ENCODE measurements at regions not wholly inside any gene's neighbourhood (a gene's known extent, or its start where the extent isn't known, plus 50 kb on each side); places are given as distances from the start of the nearest gene placed in this dataset.
"Not testable (repeated sequence)": the region's sequence is repeated elsewhere in the genome, so short reads cannot be mapped to it uniquely, and the experiment has no call there.

DNA sequence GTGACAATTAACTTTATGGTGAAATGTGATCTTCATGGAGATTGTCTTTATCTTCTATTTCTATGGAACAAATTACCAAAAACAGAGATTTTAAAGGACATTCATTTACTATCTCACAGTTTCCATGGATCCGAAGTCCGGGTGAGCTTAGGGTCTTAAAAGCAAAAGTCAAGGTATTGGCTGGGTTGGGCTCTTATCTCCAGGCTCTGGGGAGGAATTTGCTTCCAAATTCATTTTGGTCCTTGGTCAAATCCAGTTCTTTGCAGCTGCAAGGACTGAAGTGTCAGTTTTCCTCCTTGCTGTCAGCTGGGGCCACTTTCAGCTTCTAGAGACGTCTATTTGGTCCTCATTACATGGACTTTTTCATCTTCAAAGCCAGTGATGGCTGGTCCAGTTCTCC lies 395.8 kb upstream of the MAF start:
- Histone ChIP-seq H3K36me3 (ENCODE audit: insufficient read depth) (no peaks in the 10 kb centered on the region), H3K4me3 (ENCODE audit: low read depth, low read length) (no peak overlapping the region), H3K27ac (ENCODE audit: low read depth) (no peak overlapping the region), H3K4me1 (ENCODE audit: insufficient read depth) (no peaks in the 10 kb centered on the region)
- DNase-seq (ENCODE audit: extremely low spot score), result no peak
- 90% methylated on average over 3 of the region's 3 CpGs for WGBS

DNA sequence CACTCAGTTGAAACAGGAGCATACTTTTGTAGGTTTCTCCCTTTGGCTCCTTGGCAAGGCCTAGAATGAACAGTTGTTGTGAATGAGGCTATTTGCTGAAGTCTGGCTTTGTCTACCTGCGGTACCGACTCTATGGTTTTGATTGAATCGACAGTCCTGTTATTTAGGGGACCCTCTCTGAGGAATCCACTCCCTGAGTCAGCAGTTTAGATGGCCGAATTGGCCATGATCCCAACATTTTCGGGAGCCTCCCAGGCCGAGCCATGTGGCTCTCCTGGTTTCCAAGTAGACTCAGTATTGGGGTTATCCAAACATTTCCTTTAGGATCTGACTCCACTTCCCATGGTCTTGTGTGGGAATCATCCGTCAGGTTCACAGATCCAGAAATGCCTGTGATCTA lies 394.8 kb upstream of the MAF start:
- DNase-seq (ENCODE audit: extremely low spot score), result no peak
- Histone ChIP-seq H3K27ac (ENCODE audit: low read depth) (no peak overlapping the region), H3K36me3 (ENCODE audit: insufficient read depth) (no peaks in the 10 kb centered on the region), H3K4me3 (ENCODE audit: low read depth, low read length) (no peak overlapping the region), H3K4me1 (ENCODE audit: insufficient read depth) (no peaks in the 10 kb centered on the region)
- 97% methylated on average over 7 of the region's 7 CpGs for WGBS

DNA sequence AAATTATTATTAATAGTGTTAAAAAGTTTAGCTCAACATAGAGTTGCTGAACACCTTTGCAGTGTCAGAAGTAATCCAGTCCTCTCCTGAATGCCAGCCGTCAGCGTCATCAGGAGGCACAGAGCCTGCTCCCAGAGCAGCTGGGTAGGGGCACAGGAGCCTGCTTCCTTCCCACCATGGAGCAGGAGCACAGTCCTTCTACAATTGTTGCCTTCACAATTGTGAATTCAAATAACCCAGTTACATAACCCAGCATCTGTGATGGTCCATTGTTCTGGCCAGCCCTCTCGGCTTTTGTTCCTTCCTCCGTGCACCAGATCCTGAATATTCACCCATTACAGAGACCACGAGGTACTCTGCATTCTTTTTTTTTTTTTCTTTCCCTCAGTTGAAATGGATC lies 393.9 kb upstream of the MAF start:
- 75% methylated on average over 5 of the region's 5 CpGs for WGBS
- Histone ChIP-seq H3K4me3 (ENCODE audit: low read depth, low read length) (no peak overlapping the region), H3K36me3 (ENCODE audit: insufficient read depth) (no peaks in the 10 kb centered on the region), H3K27ac (ENCODE audit: low read depth) (no peak overlapping the region), H3K4me1 (ENCODE audit: insufficient read depth) (no peaks in the 10 kb centered on the region)
- DNase-seq (ENCODE audit: extremely low spot score), result no peak

DNA sequence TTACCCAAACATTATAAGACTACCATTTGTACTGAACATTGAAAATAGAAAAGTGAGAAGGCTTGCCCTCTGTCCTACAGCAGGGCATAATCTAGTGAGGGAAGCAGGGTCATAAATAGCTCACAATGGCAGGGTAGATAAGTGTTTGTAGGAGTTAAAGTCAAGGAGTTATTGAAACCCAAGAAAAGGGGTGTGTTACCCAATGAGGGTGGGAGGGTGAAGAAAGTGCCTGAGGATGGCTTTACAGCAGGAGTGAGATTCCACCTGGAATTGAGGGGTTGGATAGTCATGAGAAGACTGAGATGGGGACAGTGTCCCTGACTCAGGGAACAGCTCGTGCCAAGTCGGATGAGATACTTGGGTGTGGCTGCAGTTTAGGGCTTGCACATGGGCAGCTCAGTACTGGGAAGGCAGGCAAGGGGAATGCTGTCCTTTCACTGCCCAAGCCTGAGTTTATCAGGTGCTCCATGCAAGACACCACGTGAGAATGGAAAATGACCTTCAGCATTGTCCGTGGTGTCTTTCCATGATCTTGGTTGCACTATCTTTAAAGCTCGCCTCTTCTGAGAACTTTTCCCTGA lies 393.2 kb upstream of the MAF start:
- no peak overlapping the region for H3K4me3 ChIP-seq (ENCODE audit: low read depth, low read length)
- H3K27ac ChIP-seq (ENCODE audit: low read depth), result no peak overlapping the region
- DNase-seq (ENCODE audit: extremely low spot score), result no peak
- no peaks in the 10 kb centered on the region for H3K4me1 ChIP-seq (ENCODE audit: insufficient read depth)
- H3K36me3 ChIP-seq (ENCODE audit: insufficient read depth), result no peaks in the 10 kb centered on the region
- 92% methylated on average over 5 of the region's 5 CpGs for WGBS

DNA sequence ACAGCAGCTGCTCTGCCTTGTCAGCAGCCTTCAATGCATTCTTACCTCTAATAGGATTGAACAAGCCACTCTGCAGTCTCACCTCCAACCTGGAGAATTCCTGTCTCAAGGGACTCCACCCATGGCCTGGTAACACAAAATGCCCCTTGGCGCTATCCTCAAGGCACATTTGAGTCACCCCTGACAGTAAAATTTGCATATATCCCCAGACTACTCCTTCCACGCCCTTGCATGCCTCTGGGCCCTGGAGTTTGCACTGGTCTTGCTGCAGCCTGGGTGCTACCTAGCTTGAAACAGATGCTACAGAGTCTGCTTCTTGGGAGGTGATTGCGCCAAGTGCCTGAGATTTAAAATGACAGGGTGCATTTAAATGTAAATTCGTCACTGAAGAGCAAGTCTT lies 391.4 kb upstream of the MAF start:
- 97% methylated on average over 4 of the region's 4 CpGs for WGBS
- no peaks in the 10 kb centered on the region for H3K36me3 ChIP-seq (ENCODE audit: insufficient read depth)
- no peaks in the 10 kb centered on the region for H3K4me1 ChIP-seq (ENCODE audit: insufficient read depth)
- H3K4me3 ChIP-seq (ENCODE audit: low read depth, low read length), result no peak overlapping the region
- H3K27ac ChIP-seq (ENCODE audit: low read depth), result no peak overlapping the region
- no peak for DNase-seq (ENCODE audit: extremely low spot score)

DNA sequence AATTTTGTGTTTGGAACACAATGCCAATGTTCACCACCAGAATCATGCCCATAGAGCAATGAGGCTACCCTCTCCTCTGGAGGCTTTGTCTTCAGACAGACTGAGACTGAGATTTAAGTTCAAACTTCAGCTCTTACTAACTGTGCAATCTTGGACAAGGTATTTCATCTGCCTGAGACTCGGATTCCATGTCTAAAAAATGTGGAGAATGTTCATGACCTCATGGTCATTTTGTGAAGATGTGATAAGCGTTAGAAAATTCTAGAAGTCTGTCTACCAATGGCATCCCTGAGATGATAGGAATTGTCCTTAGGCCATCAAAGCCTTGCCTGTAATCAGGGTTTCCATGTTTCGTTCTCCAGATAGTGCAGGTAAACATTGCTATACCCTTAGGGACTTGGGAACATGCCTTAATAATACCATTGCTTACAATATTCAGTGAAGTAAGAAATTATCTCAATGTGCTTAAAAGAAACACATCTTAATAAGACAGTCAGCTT lies 388.2 kb upstream of the MAF start:
- Histone ChIP-seq H3K36me3 (ENCODE audit: insufficient read depth) (no peaks in the 10 kb centered on the region), H3K4me3 (ENCODE audit: low read depth, low read length) (no peak overlapping the region), H3K4me1 (ENCODE audit: insufficient read depth) (no peaks in the 10 kb centered on the region), H3K27ac (ENCODE audit: low read depth) (no peak overlapping the region)
- 75% methylated on average over 3 of the region's 3 CpGs for WGBS
- no peak for DNase-seq (ENCODE audit: extremely low spot score)

DNA sequence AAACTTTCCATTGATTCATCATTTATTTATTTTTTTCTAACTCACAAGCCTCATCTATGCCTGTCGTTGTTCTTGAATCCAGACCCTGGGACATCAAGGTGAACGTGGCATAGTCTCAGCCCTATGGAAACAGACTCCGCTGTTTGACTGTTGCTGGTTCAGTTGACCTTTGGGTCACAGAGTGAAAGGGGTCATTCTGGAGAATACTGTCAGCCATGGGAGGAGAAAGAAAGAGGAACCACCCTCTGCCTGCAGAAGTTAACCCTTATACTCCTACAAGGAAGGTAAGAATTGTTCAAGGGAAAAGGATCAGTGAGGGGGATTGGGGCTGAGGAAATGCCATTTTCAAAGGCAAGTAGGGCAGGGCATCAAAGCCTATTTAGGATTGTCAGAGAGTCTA lies 387.6 kb upstream of the MAF start:
- no peak overlapping the region for H3K4me3 ChIP-seq (ENCODE audit: low read depth, low read length)
- H3K4me1 ChIP-seq (ENCODE audit: insufficient read depth), result no peaks in the 10 kb centered on the region
- H3K27ac ChIP-seq (ENCODE audit: low read depth), result no peak overlapping the region
- 94% methylated on average over 3 of the region's 3 CpGs for WGBS
- DNase-seq (ENCODE audit: extremely low spot score), result no peak
- no peaks in the 10 kb centered on the region for H3K36me3 ChIP-seq (ENCODE audit: insufficient read depth)

DNA sequence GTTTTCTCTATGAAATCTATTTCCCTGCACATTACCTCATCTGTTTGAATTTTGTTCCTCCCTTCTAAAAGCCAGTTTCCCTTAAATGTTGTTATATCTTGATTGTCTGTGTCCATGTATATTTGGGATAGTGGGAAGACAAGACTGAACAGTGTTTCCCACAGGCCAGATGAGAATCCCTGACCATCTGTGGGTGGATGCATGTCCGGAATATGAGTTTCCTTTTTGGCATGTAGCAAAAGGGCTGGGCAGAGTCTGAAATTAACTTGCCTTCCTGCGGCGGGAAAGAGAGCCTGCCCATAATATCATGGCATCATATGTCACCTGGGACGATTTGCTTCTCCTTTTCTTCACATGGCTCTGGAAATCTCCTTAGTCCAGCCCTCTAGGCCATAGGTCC lies 385.8 kb upstream of the MAF start:
- Histone ChIP-seq H3K27ac (ENCODE audit: low read depth) (no peak overlapping the region), H3K4me3 (ENCODE audit: low read depth, low read length) (no peak overlapping the region), H3K36me3 (ENCODE audit: insufficient read depth) (no peaks in the 10 kb centered on the region), H3K4me1 (ENCODE audit: insufficient read depth) (no peaks in the 10 kb centered on the region)
- DNase-seq (ENCODE audit: extremely low spot score), result no peak
- WGBS, result 82% methylated on average over 4 of the region's 4 CpGs

DNA sequence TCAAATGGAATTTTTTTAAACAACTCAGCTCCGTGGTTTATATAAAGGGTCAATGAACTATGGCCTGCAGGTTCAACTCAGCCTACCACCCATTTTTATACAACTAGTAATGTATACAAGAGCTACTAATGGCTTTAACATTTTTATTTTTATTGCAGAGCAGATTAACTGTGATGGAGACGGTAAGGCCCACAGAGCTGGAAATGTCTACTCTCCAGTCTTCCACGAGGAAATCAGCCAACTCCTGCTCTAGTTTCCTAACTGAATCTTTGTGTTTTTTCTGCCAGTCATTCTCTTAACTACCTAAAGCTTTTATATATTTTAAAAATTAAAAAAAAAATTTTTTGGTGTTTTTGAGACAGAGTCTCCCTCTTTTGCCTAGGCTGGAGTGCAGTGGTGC lies 385.1 kb upstream of the MAF start:
- Histone ChIP-seq H3K4me3 (ENCODE audit: low read depth, low read length) (no peak overlapping the region), H3K36me3 (ENCODE audit: insufficient read depth) (no peaks in the 10 kb centered on the region), H3K27ac (ENCODE audit: low read depth) (no peak overlapping the region), H3K4me1 (ENCODE audit: insufficient read depth) (no peaks in the 10 kb centered on the region)
- DNase-seq (ENCODE audit: extremely low spot score), result no peak
- WGBS, result 44% methylated on average over 3 of the region's 3 CpGs

DNA sequence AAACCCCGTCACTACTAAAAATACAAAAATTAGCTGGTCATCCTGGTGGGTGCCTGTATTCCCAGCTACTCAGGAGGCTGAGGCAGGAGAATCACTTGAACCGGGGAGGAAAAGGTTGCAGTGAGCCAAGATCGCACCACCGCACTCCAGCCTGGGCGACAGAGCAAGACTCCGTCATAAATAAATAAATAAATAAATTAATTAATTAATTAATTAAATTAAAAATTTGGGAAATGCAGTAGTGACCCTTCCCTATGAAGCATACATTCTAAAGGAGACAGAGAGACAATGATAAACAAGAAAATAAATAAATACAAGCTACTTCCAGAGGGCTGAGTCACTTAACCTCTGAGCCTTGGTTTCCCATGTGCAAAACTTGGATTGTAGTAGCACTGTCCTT lies 383.6 kb upstream of the MAF start:
- H3K4me3 ChIP-seq (ENCODE audit: low read depth, low read length); H3K4me1 ChIP-seq (ENCODE audit: insufficient read depth); H3K27ac ChIP-seq (ENCODE audit: low read depth); DNase-seq (ENCODE audit: extremely low spot score); H3K36me3 ChIP-seq (ENCODE audit: insufficient read depth): not testable (repeated sequence)
- 97% methylated on average over 6 of the region's 6 CpGs for WGBS

DNA sequence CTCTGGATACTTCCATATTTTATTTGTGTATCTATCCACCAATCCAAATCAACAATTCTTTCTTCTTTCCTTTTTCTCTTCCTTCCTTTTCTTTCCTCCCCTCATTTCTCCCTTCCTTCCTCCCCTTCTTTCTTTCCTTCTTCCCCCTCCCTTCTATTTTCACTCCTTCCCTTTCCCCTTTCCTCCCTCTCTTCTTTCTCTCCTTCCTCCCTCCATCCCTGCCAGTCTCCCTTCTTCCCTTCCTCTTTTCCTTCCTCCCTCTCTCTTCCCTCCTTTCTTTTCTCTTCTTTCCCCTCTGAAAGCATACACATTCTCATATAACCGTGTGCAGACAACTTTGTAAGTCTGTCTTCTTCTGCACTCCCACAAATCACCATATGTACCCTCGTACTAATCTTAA lies 382.3 kb upstream of the MAF start:
- H3K27ac ChIP-seq (ENCODE audit: low read depth), result no peak overlapping the region
- no peaks in the 10 kb centered on the region for H3K36me3 ChIP-seq (ENCODE audit: insufficient read depth)
- DNase-seq (ENCODE audit: extremely low spot score), result no peak
- no peak overlapping the region for H3K4me3 ChIP-seq (ENCODE audit: low read depth, low read length)
- no peaks in the 10 kb centered on the region for H3K4me1 ChIP-seq (ENCODE audit: insufficient read depth)
- 80% methylated on average over 2 of the region's 2 CpGs for WGBS

DNA sequence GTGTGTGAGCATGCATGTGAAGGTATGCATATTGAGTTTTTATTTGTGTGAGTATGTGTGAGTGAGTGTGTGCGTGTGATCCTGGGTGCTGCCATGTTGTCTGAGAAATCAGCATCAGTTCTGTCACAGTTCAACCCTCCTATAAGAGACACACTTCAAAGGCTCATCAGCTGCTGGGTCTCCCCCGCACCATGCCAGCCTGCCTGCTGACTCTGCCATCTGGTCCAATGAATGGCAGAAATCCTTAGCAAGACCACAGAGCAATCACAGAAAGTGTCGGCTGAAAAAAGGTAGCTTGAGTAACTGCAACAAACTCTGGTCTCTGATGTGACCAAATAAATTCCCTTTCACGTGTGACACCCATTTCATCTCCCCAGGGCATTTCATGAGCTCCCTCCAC lies 381.8 kb upstream of the MAF start:
- no peaks in the 10 kb centered on the region for H3K4me1 ChIP-seq (ENCODE audit: insufficient read depth)
- DNase-seq (ENCODE audit: extremely low spot score), result no peak
- no peak overlapping the region for H3K27ac ChIP-seq (ENCODE audit: low read depth)
- no peaks in the 10 kb centered on the region for H3K36me3 ChIP-seq (ENCODE audit: insufficient read depth)
- 90% methylated on average over 4 of the region's 4 CpGs for WGBS
- H3K4me3 ChIP-seq (ENCODE audit: low read depth, low read length), result no peak overlapping the region

DNA sequence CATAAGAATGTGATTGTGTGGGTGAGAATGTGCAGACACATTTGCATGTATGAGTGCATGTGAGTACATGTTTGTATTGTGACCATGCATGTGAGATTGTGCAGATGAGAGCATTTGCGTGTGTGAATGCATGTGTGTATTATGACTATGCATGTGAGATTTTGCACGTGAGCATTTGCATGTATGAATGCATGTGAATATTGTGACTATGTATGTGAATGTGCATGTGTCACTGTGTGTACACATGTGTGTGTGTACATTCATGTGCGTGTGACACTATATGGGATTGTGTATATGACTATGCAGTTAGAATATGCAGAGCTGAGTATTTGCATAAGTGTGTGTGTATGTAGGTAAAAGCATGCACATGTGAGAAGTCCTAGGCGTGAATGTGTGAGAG lies 381.3 kb upstream of the MAF start:
- Histone ChIP-seq H3K4me3 (ENCODE audit: low read depth, low read length) (no peak overlapping the region), H3K27ac (ENCODE audit: low read depth) (no peak overlapping the region), H3K36me3 (ENCODE audit: insufficient read depth) (no peaks in the 10 kb centered on the region), H3K4me1 (ENCODE audit: insufficient read depth) (no peaks in the 10 kb centered on the region)
- DNase-seq (ENCODE audit: extremely low spot score), result no peak
- 96% methylated on average over 4 of the region's 4 CpGs for WGBS

DNA sequence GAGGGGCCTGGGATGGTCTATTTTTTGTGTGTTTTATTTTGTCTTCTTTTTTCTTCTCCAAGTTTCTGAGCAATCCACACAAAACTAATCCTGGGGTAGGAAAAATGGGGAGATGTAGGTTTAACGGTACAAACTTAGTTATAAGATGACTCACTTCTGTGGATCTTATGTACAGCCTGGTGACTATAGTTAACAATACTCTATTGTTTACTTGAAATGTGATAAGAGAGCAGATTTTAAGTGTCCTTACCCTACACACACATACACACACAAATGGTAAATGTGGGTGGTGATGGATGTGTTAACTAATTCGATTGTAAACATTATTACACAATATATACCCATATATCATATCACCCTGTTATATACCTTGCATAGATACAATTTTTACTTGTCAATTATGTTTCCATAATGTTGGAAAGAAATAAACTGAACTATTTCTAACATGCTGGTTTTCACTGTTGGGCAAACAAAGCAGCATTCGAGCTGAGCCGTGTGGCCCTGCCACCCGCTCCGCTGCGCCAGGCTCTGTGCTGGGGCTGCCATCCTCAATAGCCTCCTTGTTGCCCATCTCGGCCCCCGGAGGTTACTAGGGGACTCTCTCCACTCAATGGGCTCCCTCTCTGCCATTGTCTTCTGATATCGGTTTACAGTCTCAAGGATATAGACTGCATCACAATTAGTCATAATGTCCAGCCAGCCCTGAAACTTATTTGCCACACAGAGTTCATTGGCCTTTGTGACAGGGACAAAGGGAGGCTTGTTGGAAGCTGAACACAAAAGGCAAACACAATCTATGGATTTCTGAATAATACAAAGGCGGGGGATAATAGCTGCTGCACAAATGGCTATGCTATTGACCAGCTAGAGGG lies 380.3 kb upstream of the MAF start:
- Histone ChIP-seq H3K4me3 (ENCODE audit: low read depth, low read length) (no peak overlapping the region), H3K27ac (ENCODE audit: low read depth) (no peak overlapping the region), H3K4me1 (ENCODE audit: insufficient read depth) (no peaks in the 10 kb centered on the region), H3K36me3 (ENCODE audit: insufficient read depth) (no peaks in the 10 kb centered on the region)
- WGBS, result 87% methylated on average over 11 of the region's 11 CpGs
- no peak for DNase-seq (ENCODE audit: extremely low spot score)

Measured in urinary bladder (tissue), 3 donors.